Fibroblast of lung (primary cell): ENCODE measurements at regions not wholly inside any gene's neighbourhood (a gene's known extent, or its start where the extent isn't known, plus 50 kb on each side); places are given as distances from the start of the nearest gene placed in this dataset.
"Not testable (repeated sequence)": the region's sequence is repeated elsewhere in the genome, so short reads cannot be mapped to it uniquely, and the experiment has no call there.

Experiments
- CTCF ChIP-seq, 2 donors: IDR thresholded peaks in 1 of 2; conservative IDR thresholded peaks in 1 of 2; 1 replicate in 1 of 2; 2 replicates in 1 of 2; pipeline ENCODE4 v1.5.1; 2011 to 2012; ENCODE audit warnings: low read length in 2 of 2, control low read depth in 1 of 2, inconsistent platforms in 1 of 2, low read depth in 1 of 2, mild to moderate bottlenecking in 1 of 2
- EZH2 ChIP-seq: IDR thresholded peaks from 2 replicates; pipeline ENCODE4 v1.5.1; 2012; ENCODE audit warnings: low read length, control low read depth, mild to moderate bottlenecking; ENCODE audit errors: missing control alignments

- not testable (repeated sequence) for TF ChIP-seq EZH2; CTCF (conservative IDR thresholded peaks at IDR 0.05 in 1 of 2, IDR thresholded peaks at IDR 0.05 in 1 of 2; ENCODE audit: low read depth in 1 of 2, low read length in 2 of 2)
Measured at GRCh38 chr16:33992513-33993177, 533.2 kb downstream of the TP53TG3F start.
